ENCODE measurements at regions not wholly inside any gene's neighbourhood (a gene's known extent, or its start where the extent isn't known, plus 50 kb on each side); places are given as distances from the start of the nearest gene placed in this dataset.

GRCh38 chr18:46407486-46408166, 249.4 kb downstream of the LOXHD1 start:
- DNase-seq (ENCODE audit: low read depth, low spot score), result no peak

GRCh38 chr18:46408334-46408987, 248.6 kb downstream of the LOXHD1 start:
- DNase-seq (ENCODE audit: low read depth, low spot score), result no peak

- no peak for DNase-seq (ENCODE audit: low read depth, low spot score)
These were observed 245.7 kb downstream of the LOXHD1 start for GRCh38 chr18:46411191-46411828.

- no peak for DNase-seq (ENCODE audit: low read depth, low spot score)
These were observed 244.9 kb downstream of the LOXHD1 start for GRCh38 chr18:46411867-46412690.

GRCh38 chr18:46412916-46413315, 244.1 kb downstream of the LOXHD1 start:
- no peak for DNase-seq (ENCODE audit: low read depth, low spot score)

GRCh38 chr18:46413684-46414083, 243.3 kb downstream of the LOXHD1 start:
- no peak for DNase-seq (ENCODE audit: low read depth, low spot score)

GRCh38 chr18:46414863-46415262, 242.2 kb downstream of the LOXHD1 start:
- DNase-seq (ENCODE audit: low read depth, low spot score), result no peak

GRCh38 chr18:46415532-46416252, 241.3 kb downstream of the LOXHD1 start:
- no peak for DNase-seq (ENCODE audit: low read depth, low spot score)

- DNase-seq (ENCODE audit: low read depth, low spot score), result no peak
These were observed 240.0 kb downstream of the LOXHD1 start for GRCh38 chr18:46416706-46417638.

GRCh38 chr18:46418663-46419260, 238.3 kb downstream of the LOXHD1 start:
- DNase-seq (ENCODE audit: low read depth, low spot score), result no peak

- DNase-seq (ENCODE audit: low read depth, low spot score), result no peak
These were observed 237.5 kb downstream of the LOXHD1 start for GRCh38 chr18:46419391-46420141.

GRCh38 chr18:46421973-46422551, 235.0 kb downstream of the LOXHD1 start:
- no peak for DNase-seq (ENCODE audit: low read depth, low spot score)

- no peak for DNase-seq (ENCODE audit: low read depth, low spot score)
These were observed 234.4 kb downstream of the LOXHD1 start for GRCh38 chr18:46422552-46423055.

GRCh38 chr18:46423226-46423805, 233.7 kb downstream of the LOXHD1 start:
- no peak for DNase-seq (ENCODE audit: low read depth, low spot score)

GRCh38 chr18:46424898-46425297, 232.1 kb downstream of the LOXHD1 start:
- DNase-seq (ENCODE audit: low read depth, low spot score), result no peak

GRCh38 chr18:46425511-46425910, 231.5 kb downstream of the LOXHD1 start:
- no peak for DNase-seq (ENCODE audit: low read depth, low spot score)

GRCh38 chr18:46426021-46426678, 230.9 kb downstream of the LOXHD1 start:
- DNase-seq (ENCODE audit: low read depth, low spot score), result no peak

GRCh38 chr18:46426679-46427047, 230.4 kb downstream of the LOXHD1 start:
- DNase-seq (ENCODE audit: low read depth, low spot score), result no peak

Measured in iPS DF 19.7 (cell line).